ENCODE measurements at regions not wholly inside any gene's neighbourhood (a gene's known extent, or its start where the extent isn't known, plus 50 kb on each side); places are given as distances from the start of the nearest gene placed in this dataset.
"Not testable (repeated sequence)": the region's sequence is repeated elsewhere in the genome, so short reads cannot be mapped to it uniquely, and the experiment has no call there.

- Mint-ChIP-seq H3K36me3 (ENCODE audit: low read depth) (no peaks in the 10 kb centered on the region), H3K4me3 (peak overlapping the region; percentile 3), H3K9me3 (ENCODE audit: insufficient read depth) (no peaks in the 10 kb centered on the region), H3K4me1 (ENCODE audit: low read depth) (peaks cover 5% of the 10 kb centered on the region), H3K27me3 (ENCODE audit: low read depth) (peaks cover 41% of the 10 kb centered on the region), H3K27ac (no peak overlapping the region)
- ATAC-seq (no peak), DNase-seq (no peak)
- CTCF ChIA-PET: no interaction called here
- POLR2A ChIA-PET: no interaction called here
Observed at GRCh38 chr13:24931450-24932251, 164.3 kb upstream of the PABPC3 start.

GRCh38 chr13:24933106-24934023, 162.6 kb upstream of the PABPC3 start:
- POLR2A ChIA-PET: interaction anchor here (1.3 kb wide), 1 partner anchor 11 kb away, joined by 4 read pairs; a partner anchor contains a TSS
- DNase-seq; H3K9me3 Mint-ChIP-seq (ENCODE audit: insufficient read depth); H3K4me1 Mint-ChIP-seq (ENCODE audit: low read depth); ATAC-seq; H3K4me3 Mint-ChIP-seq; H3K27ac Mint-ChIP-seq; H3K36me3 Mint-ChIP-seq (ENCODE audit: low read depth); CTCF ChIA-PET: not testable (repeated sequence)
- H3K27me3 Mint-ChIP-seq (ENCODE audit: low read depth): peaks cover 41% of the 10 kb centered on the region

- DNase-seq; POLR2A ChIA-PET; CTCF ChIA-PET; H3K9me3 Mint-ChIP-seq (ENCODE audit: insufficient read depth); ATAC-seq; H3K27ac Mint-ChIP-seq; H3K4me3 Mint-ChIP-seq; H3K36me3 Mint-ChIP-seq (ENCODE audit: low read depth); H3K4me1 Mint-ChIP-seq (ENCODE audit: low read depth): not testable (repeated sequence)
- H3K27me3 Mint-ChIP-seq (ENCODE audit: low read depth): peaks cover 41% of the 10 kb centered on the region
Observed at GRCh38 chr13:24934024-24934385, 161.9 kb upstream of the PABPC3 start.

GRCh38 chr13:24938966-24939365, 157.0 kb upstream of the PABPC3 start:
- POLR2A ChIA-PET: no interaction called here
- no peak for DNase-seq
- H3K36me3 Mint-ChIP-seq (ENCODE audit: low read depth): no peaks in the 10 kb centered on the region
- H3K27ac Mint-ChIP-seq: no peak overlapping the region
- ATAC-seq: no peak
- H3K4me3 Mint-ChIP-seq: no peak overlapping the region
- CTCF ChIA-PET: no interaction called here
- no peaks in the 10 kb centered on the region for H3K9me3 Mint-ChIP-seq (ENCODE audit: insufficient read depth)
- no peaks in the 10 kb centered on the region for H3K4me1 Mint-ChIP-seq (ENCODE audit: low read depth)
- peaks cover 5% of the 10 kb centered on the region for H3K27me3 Mint-ChIP-seq (ENCODE audit: low read depth)

- DNase-seq; ATAC-seq; H3K36me3 Mint-ChIP-seq (ENCODE audit: low read depth); POLR2A ChIA-PET; H3K27ac Mint-ChIP-seq; H3K27me3 Mint-ChIP-seq (ENCODE audit: low read depth); H3K4me1 Mint-ChIP-seq (ENCODE audit: low read depth); H3K9me3 Mint-ChIP-seq (ENCODE audit: insufficient read depth); CTCF ChIA-PET; H3K4me3 Mint-ChIP-seq: not testable (repeated sequence)
Observed at GRCh38 chr13:24941023-24941713, 154.8 kb upstream of the PABPC3 start.

- DNase-seq (no peak), ATAC-seq (no peak)
- Mint-ChIP-seq H3K4me3 (no peak overlapping the region), H3K36me3 (ENCODE audit: low read depth) (no peaks in the 10 kb centered on the region), H3K4me1 (ENCODE audit: low read depth) (no peaks in the 10 kb centered on the region), H3K9me3 (ENCODE audit: insufficient read depth) (no peaks in the 10 kb centered on the region), H3K27me3 (ENCODE audit: low read depth) (peaks cover 8% of the 10 kb centered on the region), H3K27ac (no peak overlapping the region)
- POLR2A ChIA-PET: no interaction called here
- CTCF ChIA-PET: interaction anchor here (0.6 kb wide), 1 partner anchor 63 kb away, joined by 3 read pairs; no protein-coding TSS in a partner anchor
Observed at GRCh38 chr13:24943136-24943535, 152.8 kb upstream of the PABPC3 start.

- H3K4me3 Mint-ChIP-seq, POLR2A ChIA-PET: not testable (repeated sequence)
Observed at GRCh38 chr13:24944073-24944472, 151.9 kb upstream of the PABPC3 start.

GRCh38 chr13:24948977-24949376, 147.0 kb upstream of the PABPC3 start:
- H3K4me3 Mint-ChIP-seq; ATAC-seq; H3K27ac Mint-ChIP-seq; H3K9me3 Mint-ChIP-seq (ENCODE audit: insufficient read depth); POLR2A ChIA-PET; H3K4me1 Mint-ChIP-seq (ENCODE audit: low read depth); DNase-seq; H3K36me3 Mint-ChIP-seq (ENCODE audit: low read depth): not testable (repeated sequence)
- peaks cover 16% of the 10 kb centered on the region for H3K27me3 Mint-ChIP-seq (ENCODE audit: low read depth)
- CTCF ChIA-PET: interaction anchor here (0.6 kb wide), 1 partner anchor 84 kb away, joined by 3 read pairs; no protein-coding TSS in a partner anchor

More at GRCh38 chr13:24944073-24944472, 151.9 kb upstream of the PABPC3 start:
- H3K4me1 Mint-ChIP-seq (ENCODE audit: low read depth); H3K27ac Mint-ChIP-seq; ATAC-seq; H3K36me3 Mint-ChIP-seq (ENCODE audit: low read depth); DNase-seq; H3K27me3 Mint-ChIP-seq (ENCODE audit: low read depth); H3K9me3 Mint-ChIP-seq (ENCODE audit: insufficient read depth); CTCF ChIA-PET: not testable (repeated sequence)

- peaks cover 14% of the 10 kb centered on the region for H3K27me3 Mint-ChIP-seq (ENCODE audit: low read depth)
- H3K27ac Mint-ChIP-seq; ATAC-seq; H3K4me1 Mint-ChIP-seq (ENCODE audit: low read depth); CTCF ChIA-PET; POLR2A ChIA-PET; H3K9me3 Mint-ChIP-seq (ENCODE audit: insufficient read depth); H3K36me3 Mint-ChIP-seq (ENCODE audit: low read depth); H3K4me3 Mint-ChIP-seq; DNase-seq: not testable (repeated sequence)
Observed at GRCh38 chr13:24950611-24951010, 145.3 kb upstream of the PABPC3 start.

- CTCF ChIA-PET: interaction anchor here (1.5 kb wide), 1 partner anchor 132 kb away, joined by 3 read pairs; no protein-coding TSS in a partner anchor
- H3K4me3 Mint-ChIP-seq, POLR2A ChIA-PET: not testable (repeated sequence)
Observed at GRCh38 chr13:24967970-24968369, 128.0 kb upstream of the PABPC3 start.

GRCh38 chr13:24968416-24968815, 127.5 kb upstream of the PABPC3 start:
- peaks cover 13% of the 10 kb centered on the region for H3K27me3 Mint-ChIP-seq (ENCODE audit: low read depth)
- H3K9me3 Mint-ChIP-seq (ENCODE audit: insufficient read depth); H3K36me3 Mint-ChIP-seq (ENCODE audit: low read depth); POLR2A ChIA-PET; H3K4me3 Mint-ChIP-seq; DNase-seq; H3K4me1 Mint-ChIP-seq (ENCODE audit: low read depth); ATAC-seq; H3K27ac Mint-ChIP-seq: not testable (repeated sequence)
- CTCF ChIA-PET: interaction anchor here (1.0 to 1.5 kb wide), 4 partner anchors 46 to 227 kb away, joined by 3 to 6 read pairs (median 3); a partner anchor contains a TSS

More at GRCh38 chr13:24967970-24968369, 128.0 kb upstream of the PABPC3 start:
- not testable (repeated sequence) for H3K27ac Mint-ChIP-seq; ATAC-seq; H3K9me3 Mint-ChIP-seq (ENCODE audit: insufficient read depth); DNase-seq; H3K4me1 Mint-ChIP-seq (ENCODE audit: low read depth); H3K36me3 Mint-ChIP-seq (ENCODE audit: low read depth)
- peaks cover 15% of the 10 kb centered on the region for H3K27me3 Mint-ChIP-seq (ENCODE audit: low read depth)

Measured in activated CD8-positive, alpha-beta T cell treated with anti-CD3 and anti-CD28 coated beads, Interleukin-2, amount 10 ng/mL, durations not matched to agents 7 days and 5 days (primary cell).